ENCODE measurements at regions not wholly inside any gene's neighbourhood (a gene's known extent, or its start where the extent isn't known, plus 50 kb on each side); places are given as distances from the start of the nearest gene placed in this dataset.

- H3K18ac ChIP-seq (ENCODE audit: low read length), result no peak overlapping the region
- WGBS (ENCODE audit: extremely low coverage, insufficient coverage, low lambda C conversion rate), result no CpG with 5 or more reads among the region's 2 CpGs
- H2BK5ac ChIP-seq (ENCODE audit: low read length), result no peak overlapping the region
- no peak overlapping the region for H4K8ac ChIP-seq (ENCODE audit: low read depth, low read length)
- no peaks in the 10 kb centered on the region for H3K36me3 ChIP-seq (ENCODE audit: control insufficient read depth, insufficient read depth, low read length)
- H3K56ac ChIP-seq (ENCODE audit: low read length), result no peak overlapping the region
- H2BK15ac ChIP-seq (replicated peaks; ENCODE audit: low read depth), result no peak overlapping the region
- no peak overlapping the region for H3K4me3 ChIP-seq (ENCODE audit: low read length)
- H2BK120ac ChIP-seq (ENCODE audit: low read depth, low read length), result no peak overlapping the region
- DNase-seq, result no peak
- H3K79me1 ChIP-seq (ENCODE audit: low read length), result no peaks in the 10 kb centered on the region
- H3K27me3 ChIP-seq (ENCODE audit: insufficient read depth, low read length, poor library complexity), result no peaks in the 10 kb centered on the region
- no peak overlapping the region for H3K4me2 ChIP-seq (ENCODE audit: low read length)
- H3K9ac ChIP-seq (ENCODE audit: low read length), result no peak overlapping the region
- no peak overlapping the region for H3K23ac ChIP-seq (ENCODE audit: low read length)
- H2AK5ac ChIP-seq (ENCODE audit: low read length), result no peak overlapping the region
- H3K27ac ChIP-seq (ENCODE audit: low read depth, low read length), result no peak overlapping the region
- H3K4me1 ChIP-seq (ENCODE audit: control insufficient read depth, low read depth, low read length), result no peaks in the 10 kb centered on the region
- no peak overlapping the region for H4K5ac ChIP-seq (ENCODE audit: low read length)
- H3K4ac ChIP-seq (ENCODE audit: low read depth, low read length), result no peak overlapping the region
- H3K79me2 ChIP-seq (ENCODE audit: control insufficient read depth, insufficient read depth, low read length), result no peaks in the 10 kb centered on the region
Measured at GRCh38 chr7:52540041-52540440, 495.4 kb upstream of the POM121L12 start.

- no peak overlapping the region for H2BK15ac ChIP-seq (replicated peaks; ENCODE audit: low read depth)
- no peak overlapping the region for H2BK5ac ChIP-seq (ENCODE audit: low read length)
- no peak overlapping the region for H3K27ac ChIP-seq (ENCODE audit: low read depth, low read length)
- no peak overlapping the region for H3K23ac ChIP-seq (ENCODE audit: low read length)
- no peak for DNase-seq
- no peak overlapping the region for H3K56ac ChIP-seq (ENCODE audit: low read length)
- H3K4me3 ChIP-seq (ENCODE audit: low read length), result no peak overlapping the region
- H3K27me3 ChIP-seq (ENCODE audit: insufficient read depth, low read length, poor library complexity), result no peaks in the 10 kb centered on the region
- no peak overlapping the region for H3K4me2 ChIP-seq (ENCODE audit: low read length)
- no peak overlapping the region for H2AK5ac ChIP-seq (ENCODE audit: low read length)
- no peaks in the 10 kb centered on the region for H3K4me1 ChIP-seq (ENCODE audit: control insufficient read depth, low read depth, low read length)
- no peaks in the 10 kb centered on the region for H3K79me2 ChIP-seq (ENCODE audit: control insufficient read depth, insufficient read depth, low read length)
- no peak overlapping the region for H3K9ac ChIP-seq (ENCODE audit: low read length)
- no peak overlapping the region for H4K5ac ChIP-seq (ENCODE audit: low read length)
- WGBS (ENCODE audit: extremely low coverage, insufficient coverage, low lambda C conversion rate), result no CpG with 5 or more reads among the region's 3 CpGs
- H3K18ac ChIP-seq (ENCODE audit: low read length), result no peak overlapping the region
- H2BK120ac ChIP-seq (ENCODE audit: low read depth, low read length), result no peak overlapping the region
- no peak overlapping the region for H4K8ac ChIP-seq (ENCODE audit: low read depth, low read length)
- H3K36me3 ChIP-seq (ENCODE audit: control insufficient read depth, insufficient read depth, low read length), result no peaks in the 10 kb centered on the region
- no peaks in the 10 kb centered on the region for H3K79me1 ChIP-seq (ENCODE audit: low read length)
- H3K4ac ChIP-seq (ENCODE audit: low read depth, low read length), result no peak overlapping the region
Measured at GRCh38 chr7:52539414-52539813, 496.0 kb upstream of the POM121L12 start.

- Histone ChIP-seq H2BK5ac (ENCODE audit: low read length) (no peak overlapping the region), H2AK5ac (ENCODE audit: low read length) (no peak overlapping the region), H3K4me3 (ENCODE audit: low read length) (no peak overlapping the region), H3K4me1 (ENCODE audit: control insufficient read depth, low read depth, low read length) (no peaks in the 10 kb centered on the region), H3K4ac (ENCODE audit: low read depth, low read length) (no peak overlapping the region), H3K23ac (ENCODE audit: low read length) (no peak overlapping the region), H3K79me1 (ENCODE audit: low read length) (no peaks in the 10 kb centered on the region), H3K79me2 (ENCODE audit: control insufficient read depth, insufficient read depth, low read length) (no peaks in the 10 kb centered on the region), H3K18ac (ENCODE audit: low read length) (no peak overlapping the region), H3K36me3 (ENCODE audit: control insufficient read depth, insufficient read depth, low read length) (no peaks in the 10 kb centered on the region), H3K4me2 (ENCODE audit: low read length) (no peak overlapping the region), H2BK120ac (ENCODE audit: low read depth, low read length) (no peak overlapping the region), H3K27me3 (ENCODE audit: insufficient read depth, low read length, poor library complexity) (no peaks in the 10 kb centered on the region), H2BK15ac (replicated peaks; ENCODE audit: low read depth) (no peak overlapping the region), H3K27ac (ENCODE audit: low read depth, low read length) (no peak overlapping the region), H3K56ac (ENCODE audit: low read length) (no peak overlapping the region), H4K5ac (ENCODE audit: low read length) (no peak overlapping the region), H4K8ac (ENCODE audit: low read depth, low read length) (no peak overlapping the region), H3K9ac (ENCODE audit: low read length) (no peak overlapping the region)
- no CpG with 5 or more reads among the region's 4 CpGs for WGBS (ENCODE audit: extremely low coverage, insufficient coverage, low lambda C conversion rate)
- DNase-seq, result no peak
Measured at GRCh38 chr7:52537051-52537450, 498.4 kb upstream of the POM121L12 start.

- no peaks in the 10 kb centered on the region for H3K36me3 ChIP-seq (ENCODE audit: control insufficient read depth, insufficient read depth, low read length)
- H2BK5ac ChIP-seq (ENCODE audit: low read length), result no peak overlapping the region
- WGBS (ENCODE audit: extremely low coverage, insufficient coverage, low lambda C conversion rate), result no CpG with 5 or more reads among the region's 3 CpGs
- H3K9ac ChIP-seq (ENCODE audit: low read length), result no peak overlapping the region
- H3K79me2 ChIP-seq (ENCODE audit: control insufficient read depth, insufficient read depth, low read length), result no peaks in the 10 kb centered on the region
- H3K27ac ChIP-seq (ENCODE audit: low read depth, low read length), result no peak overlapping the region
- no peaks in the 10 kb centered on the region for H3K79me1 ChIP-seq (ENCODE audit: low read length)
- H4K8ac ChIP-seq (ENCODE audit: low read depth, low read length), result no peak overlapping the region
- no peak overlapping the region for H4K5ac ChIP-seq (ENCODE audit: low read length)
- DNase-seq, result no peak
- H3K4me3 ChIP-seq (ENCODE audit: low read length), result no peak overlapping the region
- H3K4me2 ChIP-seq (ENCODE audit: low read length), result no peak overlapping the region
- H3K27me3 ChIP-seq (ENCODE audit: insufficient read depth, low read length, poor library complexity), result no peaks in the 10 kb centered on the region
- H2BK15ac ChIP-seq (replicated peaks; ENCODE audit: low read depth), result no peak overlapping the region
- H3K23ac ChIP-seq (ENCODE audit: low read length), result no peak overlapping the region
- H3K56ac ChIP-seq (ENCODE audit: low read length), result no peak overlapping the region
- H3K4me1 ChIP-seq (ENCODE audit: control insufficient read depth, low read depth, low read length), result no peaks in the 10 kb centered on the region
- H2BK120ac ChIP-seq (ENCODE audit: low read depth, low read length), result no peak overlapping the region
- no peak overlapping the region for H3K4ac ChIP-seq (ENCODE audit: low read depth, low read length)
- no peak overlapping the region for H3K18ac ChIP-seq (ENCODE audit: low read length)
- H2AK5ac ChIP-seq (ENCODE audit: low read length), result no peak overlapping the region
Measured at GRCh38 chr7:52525772-52526341, 509.6 kb upstream of the POM121L12 start.

- Histone ChIP-seq H3K4me2 (ENCODE audit: low read length) (no peak overlapping the region), H2AK5ac (ENCODE audit: low read length) (no peak overlapping the region), H4K5ac (ENCODE audit: low read length) (no peak overlapping the region), H2BK15ac (replicated peaks; ENCODE audit: low read depth) (no peak overlapping the region), H2BK120ac (ENCODE audit: low read depth, low read length) (no peak overlapping the region), H3K4me1 (ENCODE audit: control insufficient read depth, low read depth, low read length) (no peaks in the 10 kb centered on the region), H3K79me1 (ENCODE audit: low read length) (no peaks in the 10 kb centered on the region), H3K79me2 (ENCODE audit: control insufficient read depth, insufficient read depth, low read length) (no peaks in the 10 kb centered on the region), H2BK5ac (ENCODE audit: low read length) (no peak overlapping the region), H3K27ac (ENCODE audit: low read depth, low read length) (no peak overlapping the region), H3K4me3 (ENCODE audit: low read length) (no peak overlapping the region), H3K56ac (ENCODE audit: low read length) (no peak overlapping the region), H3K18ac (ENCODE audit: low read length) (no peak overlapping the region), H3K4ac (ENCODE audit: low read depth, low read length) (no peak overlapping the region), H4K8ac (ENCODE audit: low read depth, low read length) (no peak overlapping the region), H3K23ac (ENCODE audit: low read length) (no peak overlapping the region), H3K9ac (ENCODE audit: low read length) (no peak overlapping the region), H3K27me3 (ENCODE audit: insufficient read depth, low read length, poor library complexity) (no peaks in the 10 kb centered on the region), H3K36me3 (ENCODE audit: control insufficient read depth, insufficient read depth, low read length) (no peaks in the 10 kb centered on the region)
- WGBS (ENCODE audit: extremely low coverage, insufficient coverage, low lambda C conversion rate), result no CpG with 5 or more reads among the region's 1 CpG
- no peak for DNase-seq
Measured at GRCh38 chr7:52518869-52519268, 516.6 kb upstream of the POM121L12 start.

GRCh38 chr7:52512656-52513055 is 522.8 kb upstream of the POM121L12 start:
- H3K27me3 ChIP-seq (ENCODE audit: insufficient read depth, low read length, poor library complexity), result no peaks in the 10 kb centered on the region
- no peaks in the 10 kb centered on the region for H3K36me3 ChIP-seq (ENCODE audit: control insufficient read depth, insufficient read depth, low read length)
- no peak overlapping the region for H2BK15ac ChIP-seq (replicated peaks; ENCODE audit: low read depth)
- H3K4me2 ChIP-seq (ENCODE audit: low read length), result no peak overlapping the region
- no peak overlapping the region for H3K4ac ChIP-seq (ENCODE audit: low read depth, low read length)
- no peak overlapping the region for H3K23ac ChIP-seq (ENCODE audit: low read length)
- no peak overlapping the region for H3K56ac ChIP-seq (ENCODE audit: low read length)
- H3K9ac ChIP-seq (ENCODE audit: low read length), result no peak overlapping the region
- no peak overlapping the region for H2AK5ac ChIP-seq (ENCODE audit: low read length)
- H4K5ac ChIP-seq (ENCODE audit: low read length), result no peak overlapping the region
- H4K8ac ChIP-seq (ENCODE audit: low read depth, low read length), result no peak overlapping the region
- no peaks in the 10 kb centered on the region for H3K79me2 ChIP-seq (ENCODE audit: control insufficient read depth, insufficient read depth, low read length)
- no peak overlapping the region for H2BK120ac ChIP-seq (ENCODE audit: low read depth, low read length)
- H2BK5ac ChIP-seq (ENCODE audit: low read length), result no peak overlapping the region
- H3K79me1 ChIP-seq (ENCODE audit: low read length), result no peaks in the 10 kb centered on the region
- no peak overlapping the region for H3K18ac ChIP-seq (ENCODE audit: low read length)
- no peaks in the 10 kb centered on the region for H3K4me1 ChIP-seq (ENCODE audit: control insufficient read depth, low read depth, low read length)
- H3K27ac ChIP-seq (ENCODE audit: low read depth, low read length), result no peak overlapping the region
- no CpG with 5 or more reads among the region's 2 CpGs for WGBS (ENCODE audit: extremely low coverage, insufficient coverage, low lambda C conversion rate)
- no peak for DNase-seq
- H3K4me3 ChIP-seq (ENCODE audit: low read length), result no peak overlapping the region
